ENCODE measurements at regions not wholly inside any gene's neighbourhood (a gene's known extent, or its start where the extent isn't known, plus 50 kb on each side); places are given as distances from the start of the nearest gene placed in this dataset.

GRCh38 chr6:115612796-115613479, 447.8 kb downstream of the FRK start:
- Histone ChIP-seq H3K27me3 (ENCODE audit: control insufficient read depth in 2 of 2, insufficient read depth in 2 of 2, low read length in 2 of 2) (no peaks in the 10 kb centered on the region), H3K4me1 (ENCODE audit: control insufficient read depth, extremely low read depth, insufficient read depth, low read length) (no peaks in the 10 kb centered on the region), H3K9me3 (replicated peaks; ENCODE audit: control insufficient read depth, insufficient read depth, low read length) (no peaks in the 10 kb centered on the region), H3K36me3 (ENCODE audit: control insufficient read depth in 2 of 2, extremely low read depth in 1 of 2, insufficient read depth in 2 of 2, low read length in 2 of 2) (no peaks in the 10 kb centered on the region), H3K9me1 (replicated peaks; ENCODE audit: control insufficient read depth, extremely low read depth, insufficient read depth, low read length) (no peaks in the 10 kb centered on the region), H3K9ac (replicated peaks; ENCODE audit: extremely low read depth, insufficient read depth, low read length) (no peak overlapping the region), H4K20me1 (replicated peaks; ENCODE audit: control insufficient read depth, extremely low read depth, insufficient read depth, low read length) (no peaks in the 10 kb centered on the region), H3K27ac (ENCODE audit: insufficient read depth, low read depth, low read length) (no peak overlapping the region), H3K4me3 (replicated peaks in 1 of 3; ENCODE audit: insufficient read depth in 1 of 3, low read depth in 1 of 3, low read length in 3 of 3) (no peak overlapping the region), H3K79me2 (ENCODE audit: control insufficient read depth, insufficient read depth, low read length) (no peaks in the 10 kb centered on the region), H2AFZ (ENCODE audit: low read depth, low read length) (no peak overlapping the region), H3K4me2 (ENCODE audit: insufficient read depth, low read length) (no peak overlapping the region)
- DNase-seq (ENCODE audit: low read depth, low spot score): no peak
- ChIA-PET CTCF (no interaction called here), POLR2A (no interaction called here)
- intact Hi-C loops (cut with micrococcal nuclease): no loop called here
- TF ChIP-seq MYC (IDR thresholded peaks at IDR 0.05; ENCODE audit: low read depth, low read length) (no peak), CTCF (IDR thresholded peaks at IDR 0.05; ENCODE audit: extremely low read depth in 1 of 2, insufficient read depth in 1 of 2, low read depth in 1 of 2, low read length in 2 of 2) (no peak), POLR2A (IDR thresholded peaks at IDR 0.05; ENCODE audit: low read depth, low read length) (no peak), EZH2 (IDR thresholded peaks at IDR 0.05; ENCODE audit: borderline replicate concordance, low read depth, low read length, severe bottlenecking) (no peak), FOS (IDR thresholded peaks at IDR 0.05; ENCODE audit: borderline replicate concordance, insufficient read depth, low read length) (no peak), GATA2 (IDR thresholded peaks at IDR 0.05; ENCODE audit: insufficient read depth, insufficient read length, low read depth, low read length) (no peak), JUN (IDR thresholded peaks at IDR 0.05; ENCODE audit: borderline replicate concordance, insufficient read depth, insufficient read length, low read depth) (no peak), MAX (IDR thresholded peaks at IDR 0.05; ENCODE audit: insufficient read depth, insufficient read length) (no peak), POLR2AphosphoS5 (IDR thresholded peaks at IDR 0.05; ENCODE audit: insufficient read depth, low read depth, low read length) (no peak)
- no peak for FAIRE-seq
- dilution Hi-C loops (cut with MboI; ENCODE audit: extremely low pct_ligation_motif_present, low sequenced_read_pairs): no loop called here
- BruUV-seq (replicated peaks): no TSS peak
